HG02798 (cell line): ENCODE measurements at regions not wholly inside any gene's neighbourhood (a gene's known extent, or its start where the extent isn't known, plus 50 kb on each side); places are given as distances from the start of the nearest gene placed in this dataset.

ENCODE experiments used
- ATAC-seq: cut with Tn5 transposase; IDR thresholded peaks from one replicate; pipeline ENCODE4 v1.9.1; 2021; ENCODE audit warnings: mild to moderate bottlenecking; ENCODE audit not compliant: unreplicated experiment, poor library complexity

DNA sequence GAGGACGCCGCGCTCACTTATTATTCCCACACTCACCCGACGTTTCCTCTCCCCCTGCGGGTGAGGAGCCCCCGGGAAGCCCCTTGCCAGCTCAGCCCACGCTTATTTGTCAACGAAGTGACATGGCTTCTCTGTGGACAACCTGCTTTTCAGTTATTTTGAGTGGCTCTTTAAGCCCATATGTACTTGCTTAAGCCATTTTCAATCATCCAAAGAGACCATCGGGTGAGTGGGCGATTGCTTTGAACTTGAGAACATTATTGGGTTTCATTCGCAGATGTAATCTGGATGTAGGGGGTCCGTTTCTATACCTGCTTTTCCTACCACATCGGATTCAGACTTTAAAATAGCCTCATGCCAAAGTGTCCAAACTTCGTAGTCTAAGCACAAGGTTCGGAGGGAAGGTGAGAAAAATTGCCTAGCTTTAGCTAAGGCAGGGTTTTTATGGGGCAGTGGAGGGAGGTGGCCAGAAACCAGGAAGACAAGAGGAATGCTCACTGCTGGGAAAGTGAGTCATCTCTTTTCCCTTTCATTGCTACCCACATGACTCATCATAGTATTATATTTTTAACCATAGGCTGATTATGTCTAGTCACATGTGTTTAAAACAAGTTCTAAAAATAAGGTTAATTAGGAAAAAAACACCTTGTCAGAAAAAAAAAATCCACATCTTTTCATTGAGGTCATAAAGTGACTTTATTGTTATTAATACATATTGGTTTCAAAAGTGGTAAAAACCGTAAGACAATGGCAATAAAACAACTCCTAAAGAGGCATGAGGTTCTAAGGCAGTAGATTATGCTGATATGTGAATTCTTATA is 773.1 kb upstream of the NR2F2 start:
- ATAC-seq = no peak

- ATAC-seq = no peak
These were observed 772.4 kb upstream of the NR2F2 start for GRCh38 chr15:95558131-95558530.

DNA sequence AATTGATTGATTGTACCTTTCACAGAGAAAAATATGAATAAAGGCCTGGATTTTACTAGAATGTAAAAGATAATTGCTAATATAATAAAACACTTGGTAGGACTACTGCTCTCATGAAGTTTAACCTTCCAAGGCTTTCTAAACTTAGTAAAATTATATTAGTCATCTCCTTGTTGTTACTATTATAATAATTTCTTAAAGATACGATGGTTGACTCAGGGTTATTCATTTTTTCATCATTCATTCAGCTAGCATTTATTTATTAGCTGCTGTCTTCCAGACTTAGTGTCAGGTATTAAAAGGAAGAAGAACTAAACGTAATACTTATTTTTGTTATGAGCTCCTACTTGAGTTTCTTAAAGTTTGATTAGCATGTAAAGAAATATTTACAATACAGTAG is 771.6 kb upstream of the NR2F2 start:
- no peak for ATAC-seq

GRCh38 chr15:95559875-95560394 is 770.6 kb upstream of the NR2F2 start:
- ATAC-seq = no peak

- no peak for ATAC-seq
These were observed 769.0 kb upstream of the NR2F2 start for GRCh38 chr15:95561463-95561862.

DNA sequence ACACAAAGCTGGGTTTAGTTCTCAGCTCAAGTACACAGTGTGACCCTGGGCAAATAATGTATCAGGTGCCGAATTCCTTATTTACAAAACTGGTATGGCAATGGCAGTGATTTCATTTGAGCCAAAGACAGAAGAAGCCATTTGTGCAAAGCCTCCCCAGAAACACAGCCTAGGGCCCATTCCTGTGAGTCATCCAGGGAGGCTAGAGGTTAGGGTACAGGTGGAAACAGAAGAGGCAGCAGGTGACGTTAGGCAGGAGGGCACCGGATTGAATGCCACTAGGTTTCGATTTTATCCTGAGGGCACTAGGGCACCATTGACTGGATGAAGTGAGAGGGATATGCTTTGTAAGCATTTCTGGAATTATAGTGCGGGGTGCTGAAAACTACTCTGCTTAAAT is 766.9 kb upstream of the NR2F2 start:
- no peak for ATAC-seq

GRCh38 chr15:95565016-95565600 is 765.4 kb upstream of the NR2F2 start:
- ATAC-seq = no peak

- no peak for ATAC-seq
These were observed 764.8 kb upstream of the NR2F2 start for GRCh38 chr15:95565690-95566089.

- no peak for ATAC-seq
These were observed 762.8 kb upstream of the NR2F2 start for GRCh38 chr15:95567686-95568085.

DNA sequence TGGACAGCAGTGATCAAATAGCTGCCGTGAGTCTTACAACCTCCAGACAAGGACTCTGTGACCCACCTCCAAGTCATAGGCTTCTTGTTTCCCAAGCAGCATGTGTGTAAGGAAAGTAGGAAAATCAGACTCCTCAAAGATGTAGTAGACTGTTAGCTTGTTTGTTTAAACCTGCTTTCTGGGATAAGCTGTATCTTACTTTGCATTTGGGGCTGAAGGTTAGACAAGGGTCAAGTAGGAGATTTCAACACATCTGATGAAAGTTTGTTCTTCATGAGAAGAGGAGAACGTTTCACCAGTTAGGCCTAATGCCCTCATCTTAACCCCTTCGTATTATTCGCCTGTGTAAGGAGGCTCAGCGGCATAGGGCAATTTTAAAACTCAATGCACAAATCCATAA is 756.4 kb upstream of the NR2F2 start:
- ATAC-seq = no peak

DNA sequence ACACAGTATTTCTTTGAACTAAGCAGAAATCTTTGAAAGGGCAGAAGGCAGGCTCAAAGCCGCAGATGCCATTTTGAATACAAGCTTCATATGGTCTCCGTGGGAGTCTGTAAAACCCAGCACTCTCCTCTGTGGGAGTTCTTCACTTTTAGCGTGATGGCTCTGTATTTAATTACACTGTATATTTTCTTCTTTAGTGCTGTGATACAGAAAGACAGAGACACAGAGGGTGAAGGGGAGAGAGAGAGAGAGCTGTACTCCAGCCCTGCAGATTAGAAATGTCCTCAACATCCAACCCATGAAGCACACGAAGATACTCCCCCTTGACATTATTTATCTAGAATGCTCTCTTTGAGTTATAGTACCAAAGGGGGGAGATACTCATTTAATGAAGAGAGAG is 752.6 kb upstream of the NR2F2 start:
- ATAC-seq = no peak

- no peak for ATAC-seq
These were observed 750.4 kb upstream of the NR2F2 start for GRCh38 chr15:95580121-95580520.

DNA sequence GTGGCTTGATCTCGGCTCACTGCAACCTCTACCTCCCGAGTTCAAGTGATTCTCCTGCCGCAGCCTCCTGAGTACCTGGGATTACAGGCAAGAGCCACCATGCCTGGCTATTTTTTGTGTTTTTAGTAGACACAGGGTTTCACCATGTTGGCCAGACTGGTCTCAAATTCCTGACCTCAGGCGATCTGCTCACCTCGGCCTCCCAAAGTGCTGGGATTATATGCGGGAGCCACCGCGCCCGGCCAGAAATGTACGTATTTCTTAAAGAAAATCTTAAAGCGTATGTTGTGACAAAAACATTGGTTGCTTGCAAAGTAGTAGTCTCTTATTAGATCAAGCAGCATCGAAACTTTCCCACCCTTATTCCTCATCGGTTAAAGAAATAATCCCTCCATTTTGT is 748.9 kb upstream of the NR2F2 start:
- ATAC-seq = no peak

DNA sequence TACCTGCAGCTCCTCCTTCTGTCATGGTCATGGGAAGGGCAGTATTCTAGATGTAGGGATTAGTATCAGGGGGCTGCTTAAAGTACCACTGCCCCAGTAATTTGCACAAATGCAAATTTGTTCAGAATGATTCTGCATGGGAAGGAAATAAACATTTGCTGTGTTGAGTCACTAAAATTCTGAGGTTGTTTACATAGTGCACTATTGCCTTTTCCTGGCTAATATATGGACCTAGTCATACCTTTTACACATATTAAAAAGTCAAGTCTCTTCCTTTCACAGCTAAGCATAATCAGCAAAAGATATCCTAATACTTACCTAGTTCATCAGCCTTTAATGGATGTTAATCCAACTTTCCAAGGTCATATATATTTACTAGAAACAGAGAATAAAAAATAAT is 746.4 kb upstream of the NR2F2 start:
- no peak for ATAC-seq

DNA sequence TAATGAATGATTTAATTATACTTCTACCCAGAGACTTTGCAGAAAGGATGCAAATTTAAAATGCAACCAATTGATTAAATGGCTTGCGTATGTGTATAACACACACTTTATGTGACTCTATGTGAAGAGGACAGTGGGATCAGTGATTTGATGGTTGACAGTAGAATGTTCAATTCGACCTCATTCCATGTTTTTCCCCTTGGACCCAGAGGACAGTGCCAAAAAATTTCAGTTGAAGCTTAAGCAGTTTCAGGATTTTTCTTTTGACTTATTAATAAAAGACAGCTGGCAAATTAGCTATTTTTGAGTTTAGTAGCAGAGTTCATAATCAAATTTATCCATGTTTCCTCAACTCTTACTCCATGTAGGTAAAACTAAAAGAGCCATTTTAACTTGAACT is 742.4 kb upstream of the NR2F2 start:
- ATAC-seq = no peak

GRCh38 chr15:95590533-95591044 is 739.9 kb upstream of the NR2F2 start:
- no peak for ATAC-seq

GRCh38 chr15:95591270-95591669 is 739.2 kb upstream of the NR2F2 start:
- no peak for ATAC-seq

DNA sequence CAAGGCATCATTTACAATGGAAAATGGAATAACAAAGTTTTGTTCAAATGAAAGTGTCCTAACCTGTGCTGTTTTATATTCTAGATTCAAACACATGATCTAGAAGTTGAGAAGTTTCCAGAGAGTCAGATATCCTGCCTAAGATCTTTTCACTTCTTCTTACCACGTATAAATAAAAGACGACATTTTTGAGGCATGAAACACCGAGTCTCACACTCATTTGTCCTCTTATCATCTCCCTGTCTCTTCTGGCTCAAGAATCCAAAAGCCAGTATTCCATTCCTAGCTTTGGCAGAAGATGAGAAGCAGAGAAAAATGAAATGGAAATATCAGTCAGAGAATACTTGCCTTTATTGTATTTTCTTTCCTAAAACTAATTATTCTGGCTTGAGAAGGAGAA is 738.6 kb upstream of the NR2F2 start:
- no peak for ATAC-seq

- ATAC-seq = no peak
These were observed 736.0 kb upstream of the NR2F2 start for GRCh38 chr15:95594496-95594895.

DNA sequence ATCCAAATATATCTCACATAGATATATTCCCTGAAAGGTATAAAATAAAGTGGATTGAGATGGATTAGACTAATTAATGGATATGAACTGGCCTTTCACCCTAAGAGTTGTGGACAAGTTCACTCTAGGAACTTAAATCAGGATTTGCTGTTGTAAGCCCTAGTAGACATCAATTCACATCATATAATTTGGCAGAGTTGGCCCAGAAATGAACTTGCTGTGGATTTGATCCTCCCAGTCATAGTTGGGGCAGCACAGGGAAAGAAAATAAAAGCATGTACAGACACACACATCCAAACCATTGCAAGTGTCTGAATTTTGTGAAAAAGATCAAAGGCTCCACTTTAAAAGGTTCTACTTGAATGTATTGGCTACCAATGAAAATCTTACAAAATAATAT is 734.7 kb upstream of the NR2F2 start:
- no peak for ATAC-seq

DNA sequence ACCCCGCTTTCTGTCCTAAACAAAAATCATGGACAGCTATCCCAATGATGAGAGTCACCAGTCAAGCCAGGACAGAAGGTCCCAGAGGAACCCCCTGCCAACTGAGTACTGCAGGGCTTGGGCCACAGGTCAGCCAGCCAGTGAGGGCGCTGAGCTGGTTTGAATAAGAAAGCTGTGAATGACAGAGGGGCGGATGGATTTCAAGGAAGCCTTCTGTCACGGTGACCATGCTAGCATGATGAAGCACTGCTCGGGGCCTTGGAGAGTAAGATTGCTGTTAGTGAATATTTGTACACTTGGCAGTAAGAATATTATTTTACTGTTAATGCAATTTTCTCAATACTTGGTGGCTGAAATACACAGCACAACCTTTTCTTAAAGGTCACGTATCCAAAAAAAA is 734.0 kb upstream of the NR2F2 start:
- ATAC-seq = no peak
